LHCN-M2 (cell line): ENCODE measurements at regions not wholly inside any gene's neighbourhood (a gene's known extent, or its start where the extent isn't known, plus 50 kb on each side); places are given as distances from the start of the nearest gene placed in this dataset.
"Not testable (repeated sequence)": the region's sequence is repeated elsewhere in the genome, so short reads cannot be mapped to it uniquely, and the experiment has no call there.

Experiments
- DNase-seq: peaks from one replicate; pipeline ENCODE4 v3.0.0-alpha.2; 2012; ENCODE audit warnings: low read depth

DNA sequence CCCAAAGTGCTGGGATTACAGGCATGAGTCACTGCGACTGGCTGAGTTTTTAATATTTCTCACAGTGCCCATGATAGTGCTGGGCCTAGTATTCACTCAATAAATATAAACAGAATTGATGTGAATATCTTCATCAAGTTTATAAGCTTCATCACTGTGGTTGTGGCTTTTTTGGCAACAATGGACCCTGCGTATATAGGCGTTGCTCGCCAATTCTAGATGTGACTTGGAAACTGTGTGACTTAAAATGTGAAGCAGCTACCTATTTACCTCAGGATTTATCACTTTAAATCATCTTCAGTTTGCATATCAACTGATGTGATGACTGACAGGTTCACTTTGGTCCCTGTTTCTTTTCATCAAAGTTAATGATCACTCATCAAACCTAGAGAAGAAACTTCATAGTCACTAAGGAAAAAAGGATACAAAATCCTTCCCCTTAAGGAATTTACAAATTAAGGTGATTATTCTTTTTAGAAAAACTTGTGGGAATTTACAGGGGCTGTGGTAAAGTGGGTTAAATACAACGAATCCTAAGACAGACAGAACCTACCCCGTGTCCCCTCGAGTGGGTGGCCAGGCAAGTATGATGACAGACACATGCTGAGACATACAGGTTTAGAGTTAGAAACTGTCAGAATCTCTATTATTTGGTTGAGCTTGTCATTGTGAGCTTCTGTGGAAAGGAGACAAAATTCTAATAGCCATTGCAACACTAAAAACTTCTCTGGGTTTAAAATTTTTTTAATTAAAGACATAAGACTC, 101.3 kb downstream of the AKAP11 start:
- no peak for DNase-seq

- DNase-seq: no peak
These were observed 103.7 kb downstream of the AKAP11 start for GRCh38 chr13:42375663-42376062.

GRCh38 chr13:42377640-42378382, 105.9 kb downstream of the AKAP11 start:
- DNase-seq: peak; percentile 83

GRCh38 chr13:42378383-42378780, 106.4 kb downstream of the AKAP11 start:
- DNase-seq: no peak

DNA sequence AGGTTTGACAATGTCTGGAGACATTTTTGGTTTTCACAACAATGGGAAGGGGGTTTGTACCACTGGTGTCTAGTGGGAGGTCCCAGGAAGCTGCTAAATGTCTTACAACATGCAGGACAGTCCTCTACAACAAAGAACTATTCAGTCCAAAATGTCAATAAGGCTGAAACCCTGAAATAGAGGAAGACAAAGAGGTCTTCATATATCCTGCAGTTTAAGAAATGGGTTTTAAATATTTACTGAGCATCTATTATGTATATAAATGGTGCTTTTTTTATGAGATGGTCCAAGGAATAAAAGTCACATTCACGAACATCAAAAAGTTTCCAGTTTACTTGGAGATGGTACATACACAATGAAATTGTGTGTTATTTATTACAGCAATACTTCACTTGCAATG, 107.3 kb downstream of the AKAP11 start:
- DNase-seq: no peak

DNA sequence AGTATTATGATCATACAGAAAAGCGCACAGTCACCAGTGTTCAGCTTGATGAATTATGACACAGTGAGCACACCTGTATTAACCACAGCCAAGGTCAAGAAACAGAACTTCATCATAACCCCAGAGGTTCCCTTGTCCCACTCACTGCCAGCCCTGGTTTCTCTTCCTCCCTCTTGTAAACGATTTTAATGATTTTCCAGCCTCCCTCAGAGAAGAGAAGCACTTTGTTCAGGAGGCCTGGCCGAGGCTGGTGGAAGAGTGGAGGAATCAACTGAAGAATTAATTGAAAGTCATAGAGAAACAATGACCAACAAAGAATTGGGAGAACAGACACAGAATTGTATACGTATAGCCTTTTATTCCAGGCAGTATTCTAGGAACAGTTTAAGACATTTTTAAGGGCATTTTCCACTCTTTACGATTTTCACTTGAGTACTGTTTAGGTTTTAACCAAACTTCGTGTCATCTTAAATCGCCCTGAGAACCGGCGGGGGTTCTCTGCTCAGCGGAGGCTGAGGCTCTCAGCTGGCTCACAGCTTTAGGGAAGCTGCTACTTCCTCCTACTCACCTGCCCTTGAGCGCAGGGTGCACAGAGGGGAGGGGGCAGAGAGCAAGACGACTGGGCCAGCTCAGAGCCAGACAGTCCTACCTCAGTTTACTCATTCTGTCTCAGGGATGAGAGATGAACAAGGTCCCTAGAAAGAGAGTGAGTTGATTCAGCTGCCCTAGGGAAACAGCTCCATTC, 108.6 kb downstream of the AKAP11 start:
- no peak for DNase-seq

GRCh38 chr13:42381165-42381425, 109.1 kb downstream of the AKAP11 start:
- DNase-seq: no peak

DNA sequence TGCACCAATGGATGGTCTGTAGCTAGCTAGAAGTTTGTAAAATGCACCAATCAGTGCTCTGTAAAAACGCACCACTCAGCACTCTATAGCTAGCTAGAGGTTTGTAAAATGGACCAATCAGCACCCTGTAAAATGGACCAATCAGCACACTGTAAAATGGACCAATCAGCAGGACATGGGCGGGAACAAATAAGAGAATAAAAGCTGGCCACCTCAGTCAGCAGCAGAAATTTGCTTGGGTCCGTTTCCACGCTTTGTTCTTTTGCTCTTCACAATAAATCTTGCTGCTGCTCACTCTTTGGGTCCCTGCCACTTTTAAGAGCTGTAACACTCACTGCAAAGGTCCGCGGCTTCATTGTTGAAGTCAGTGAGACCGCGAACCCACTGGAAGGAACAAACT, 109.5 kb downstream of the AKAP11 start:
- not testable (repeated sequence) for DNase-seq

DNA sequence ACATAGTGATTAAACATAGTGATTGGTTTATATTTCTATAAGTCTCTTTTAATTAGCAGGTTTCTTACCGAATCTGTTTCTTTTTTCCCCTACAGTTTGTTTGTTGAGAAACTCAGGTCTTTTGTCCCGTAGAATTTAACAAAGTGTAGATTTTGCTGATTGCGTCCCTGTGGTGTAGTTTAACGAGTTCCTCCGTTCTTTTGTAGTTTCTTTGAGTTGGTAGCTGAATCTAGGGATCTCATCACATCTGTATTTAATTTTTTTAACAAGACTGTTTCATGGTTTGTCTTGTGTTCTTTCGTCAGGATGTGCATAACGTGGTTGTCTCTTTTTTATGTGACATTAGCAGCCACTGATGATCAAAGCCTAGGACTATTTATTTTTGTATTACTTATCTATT, 111.1 kb downstream of the AKAP11 start:
- no peak for DNase-seq

DNA sequence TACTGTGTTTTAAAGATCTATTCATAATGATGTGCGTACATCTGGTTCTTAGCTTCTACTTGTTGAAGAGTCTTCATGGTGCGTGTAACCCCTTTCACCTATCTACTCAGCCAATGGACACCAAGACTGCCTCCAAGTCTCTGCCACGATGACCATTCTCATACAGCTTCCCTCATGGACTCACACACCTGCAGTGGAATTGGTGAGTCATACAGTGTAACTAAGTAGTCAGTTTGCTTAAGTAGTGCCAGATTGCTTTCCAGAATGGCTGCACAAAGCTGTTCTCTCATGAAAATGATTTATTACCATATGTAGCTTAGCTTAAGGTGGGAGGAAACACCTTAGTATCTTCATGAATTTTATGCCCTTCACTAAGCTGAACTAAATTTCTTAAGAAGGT, 112.3 kb downstream of the AKAP11 start:
- no peak for DNase-seq

DNA sequence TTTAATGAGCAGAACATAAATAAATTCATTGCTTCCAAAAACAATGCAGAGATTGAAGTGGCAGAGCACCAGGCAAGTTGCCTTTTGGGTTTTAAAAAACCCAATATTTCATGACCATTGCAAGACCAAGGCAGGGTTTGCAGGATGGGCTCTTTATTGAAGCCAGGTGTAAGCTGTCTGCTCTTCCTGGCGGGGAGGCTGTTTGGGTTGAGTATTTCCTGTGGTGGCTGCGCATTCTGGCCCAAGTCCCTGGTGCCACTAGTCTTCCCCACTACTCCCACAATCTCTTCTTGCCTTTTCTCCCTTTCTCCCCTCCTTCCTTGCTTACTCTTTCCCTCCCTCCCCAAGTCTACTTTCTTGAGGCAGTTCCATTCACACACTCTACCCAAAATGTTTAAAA, 116.4 kb downstream of the AKAP11 start:
- no peak for DNase-seq

DNA sequence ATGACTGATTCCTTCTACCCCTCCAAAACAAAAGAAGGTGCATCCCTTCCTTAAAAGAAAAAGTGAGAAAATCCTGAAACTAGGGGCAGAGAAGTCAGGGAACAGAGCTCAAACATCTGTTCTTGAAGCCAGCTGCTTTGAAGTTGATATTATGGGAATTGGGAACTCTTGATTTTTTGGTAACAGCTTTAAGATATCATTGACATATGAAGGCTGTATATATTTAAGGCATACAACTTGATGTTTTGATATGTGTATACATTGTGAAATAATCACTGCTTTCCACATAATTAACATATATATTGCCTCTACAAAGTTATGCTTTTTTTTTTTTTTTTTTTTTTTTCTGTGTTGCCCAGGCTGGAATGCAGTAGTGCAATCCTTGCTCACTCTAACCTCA, 117.1 kb downstream of the AKAP11 start:
- no peak for DNase-seq

- DNase-seq: no peak
These were observed 120.2 kb downstream of the AKAP11 start for GRCh38 chr13:42392180-42392579.

GRCh38 chr13:42392716-42393572, 121.0 kb downstream of the AKAP11 start:
- DNase-seq: peak; percentile 7

DNA sequence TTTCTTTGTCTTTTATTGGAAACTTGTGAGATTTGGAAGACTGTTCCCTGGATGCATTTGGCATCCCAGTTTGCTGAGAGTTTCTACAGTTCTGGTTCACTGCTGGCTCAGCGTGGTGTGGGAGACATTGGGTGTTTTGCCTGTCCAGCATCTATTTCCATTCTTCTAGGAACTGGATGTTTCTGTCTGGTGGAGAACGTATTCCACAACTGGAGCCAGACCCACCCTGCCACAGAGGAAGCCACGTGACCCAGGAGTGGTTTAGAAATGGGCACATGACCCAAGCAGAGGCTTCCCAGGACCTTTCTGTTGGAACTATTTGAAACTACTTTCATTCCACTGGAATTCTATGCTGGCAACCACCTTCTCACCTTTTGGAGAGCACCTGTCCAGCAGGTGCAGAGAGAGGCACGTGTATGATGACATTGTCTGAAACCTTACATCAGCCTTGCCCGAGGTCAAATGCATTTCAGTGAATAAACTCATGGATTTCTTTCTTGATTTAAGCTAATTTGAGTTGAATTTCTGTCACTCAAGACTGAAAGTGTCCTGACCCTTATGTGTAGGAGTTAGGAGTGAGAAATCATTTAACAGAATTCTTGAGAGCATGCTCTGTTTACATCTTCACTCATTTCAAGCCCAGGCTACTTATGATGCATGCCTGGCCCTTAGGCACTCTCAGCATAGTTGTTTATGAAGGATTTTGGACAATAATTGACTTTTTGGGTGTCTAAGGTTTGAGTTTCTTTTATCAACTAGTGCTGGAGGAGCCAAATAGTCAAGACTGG, 121.8 kb downstream of the AKAP11 start:
- no peak for DNase-seq

- DNase-seq: no peak
These were observed 122.4 kb downstream of the AKAP11 start for GRCh38 chr13:42394361-42394708.

GRCh38 chr13:42394711-42395085, 122.7 kb downstream of the AKAP11 start:
- DNase-seq: no peak

DNA sequence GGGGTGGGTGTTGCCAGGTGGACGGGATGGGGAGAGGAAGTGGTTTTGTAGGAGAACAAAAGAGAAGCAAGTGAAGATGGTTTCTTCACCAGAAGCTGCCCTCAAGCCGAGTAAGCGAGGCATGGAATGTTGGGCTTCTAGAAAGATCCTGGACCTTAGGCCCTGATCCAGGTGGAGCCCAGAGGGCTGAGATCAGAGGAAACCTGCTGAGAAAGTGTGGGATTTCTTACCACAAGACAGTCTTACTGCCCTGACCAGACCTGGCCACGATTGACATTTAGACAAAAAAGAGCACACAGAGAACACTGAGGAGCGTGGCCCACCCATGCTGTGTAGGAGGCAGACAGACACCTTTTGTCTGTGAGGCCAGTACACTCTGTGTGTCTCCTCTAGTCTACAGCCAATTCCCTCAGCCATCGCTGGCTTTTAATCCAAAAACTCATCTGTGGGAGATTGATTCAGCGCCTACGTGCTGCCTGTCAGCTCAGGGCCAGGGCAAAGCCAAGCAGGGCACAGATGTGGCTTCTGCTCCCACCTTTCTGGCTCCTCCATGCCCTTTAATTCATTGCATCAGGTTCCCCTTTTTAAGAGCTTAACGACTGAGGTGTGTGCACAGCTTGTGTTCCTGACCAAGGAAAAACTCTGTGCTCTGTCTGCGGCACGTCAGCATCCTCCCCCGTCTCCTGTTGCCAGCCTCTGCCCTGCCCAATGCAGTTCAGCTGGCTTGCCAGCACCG, 123.3 kb downstream of the AKAP11 start:
- DNase-seq: no peak

GRCh38 chr13:42396501-42396900, 124.5 kb downstream of the AKAP11 start:
- peak; percentile 38 for DNase-seq

- DNase-seq: peak; percentile 25
These were observed 125.1 kb downstream of the AKAP11 start for GRCh38 chr13:42396901-42397655.
